Right kidney (tissue), 1 donor: ENCODE measurements at regions not wholly inside any gene's neighbourhood (a gene's known extent, or its start where the extent isn't known, plus 50 kb on each side); places are given as distances from the start of the nearest gene placed in this dataset.
A peak's percentile ranks its signal among the peaks of the same experiment; 100 is the strongest.
"Not testable (repeated sequence)": the region's sequence is repeated elsewhere in the genome, so short reads cannot be mapped to it uniquely, and the experiment has no call there.

Experiments used
- DNase-seq: peaks from one replicate; pipeline ENCODE4 v3.0.0-alpha.2; 2016

DNA sequence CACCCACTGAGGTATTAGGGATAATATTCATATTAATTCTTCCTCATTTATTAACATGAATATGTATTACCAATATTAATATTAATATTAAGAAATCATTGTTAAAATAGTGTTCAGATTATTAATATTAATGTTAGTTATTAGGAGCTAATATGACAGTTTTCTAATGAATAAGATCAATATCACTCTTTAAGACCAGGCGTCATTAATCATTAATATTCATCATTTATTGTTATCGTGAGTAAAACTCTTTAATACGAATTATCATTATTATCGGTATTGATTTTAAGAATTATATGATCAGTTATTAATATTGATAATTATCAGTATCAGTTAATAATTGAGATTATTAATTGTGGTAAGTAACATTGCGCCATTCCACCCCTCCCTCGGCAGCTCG lies 101.0 kb upstream of the HMX1 start:
- DNase-seq, result not testable (repeated sequence)

DNA sequence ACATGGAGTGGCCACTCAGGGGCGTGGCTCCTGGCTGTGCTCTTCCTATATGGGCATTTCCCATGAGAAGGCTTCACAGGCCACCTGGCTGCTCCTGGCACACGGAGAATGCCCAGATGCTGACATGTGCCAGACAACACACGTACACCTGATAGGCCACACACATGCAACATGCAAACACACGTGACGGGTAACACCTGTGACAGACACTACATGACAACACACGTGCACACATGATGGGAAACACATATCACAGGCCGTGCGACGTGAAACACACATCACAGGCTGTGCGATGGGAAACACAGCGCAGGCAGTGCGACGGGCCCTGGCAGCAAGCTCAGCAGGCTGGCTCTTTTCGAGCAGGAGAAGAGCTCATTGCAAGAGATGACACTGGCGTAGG lies 94.3 kb upstream of the HMX1 start:
- DNase-seq, result not testable (repeated sequence)

DNA sequence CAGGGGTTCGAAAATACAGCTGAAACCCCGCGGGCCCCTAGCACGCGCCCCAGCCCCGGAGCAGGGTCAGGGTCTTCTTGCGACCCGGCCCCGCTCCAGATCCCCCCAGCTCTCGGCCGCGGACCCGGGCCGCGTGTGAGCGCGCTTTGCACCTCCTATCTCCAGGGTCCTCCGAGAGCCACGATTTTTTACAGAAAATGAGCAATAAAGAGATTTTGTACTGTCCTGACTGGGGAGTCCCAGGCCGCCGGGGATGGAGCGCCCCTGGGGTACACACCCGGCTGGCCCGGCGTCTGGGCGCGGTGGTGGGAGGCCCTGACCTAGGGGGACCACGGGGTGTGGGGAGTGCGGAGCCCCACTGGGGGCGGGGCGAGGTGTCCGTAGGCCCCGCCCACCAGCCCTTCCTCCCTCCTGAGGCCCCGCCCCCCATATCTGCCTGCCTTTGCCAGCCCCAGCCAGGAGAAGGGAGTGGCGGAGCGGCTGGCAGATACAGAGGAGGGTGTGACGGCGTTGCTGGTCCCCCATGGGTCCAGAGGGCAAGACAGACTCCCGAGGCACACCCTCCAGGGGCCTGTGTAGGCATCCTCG lies 92.7 kb upstream of the HMX1 start:
- not testable (repeated sequence) for DNase-seq

DNA sequence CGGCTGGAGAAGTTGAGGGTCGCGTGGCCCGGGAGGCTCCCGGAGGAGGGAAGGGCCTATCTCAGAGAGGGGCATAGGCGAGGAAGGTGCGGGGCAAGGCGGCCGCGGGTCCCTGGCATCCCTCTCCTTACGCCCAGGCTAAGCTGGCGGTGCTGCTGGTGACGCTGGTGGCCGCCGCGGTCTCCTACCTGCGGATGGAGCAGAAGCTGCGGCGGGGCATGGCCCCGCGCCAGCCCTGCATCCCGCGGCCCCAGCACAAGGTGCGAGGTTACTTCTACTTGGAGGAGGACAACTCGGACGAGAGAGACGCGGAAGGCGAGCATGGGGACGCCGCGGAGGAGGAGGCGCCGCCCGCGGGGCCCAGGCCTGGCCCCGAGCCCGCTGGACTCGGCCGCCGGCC lies 91.9 kb upstream of the HMX1 start:
- DNase-seq, result peak; percentile 44

DNA sequence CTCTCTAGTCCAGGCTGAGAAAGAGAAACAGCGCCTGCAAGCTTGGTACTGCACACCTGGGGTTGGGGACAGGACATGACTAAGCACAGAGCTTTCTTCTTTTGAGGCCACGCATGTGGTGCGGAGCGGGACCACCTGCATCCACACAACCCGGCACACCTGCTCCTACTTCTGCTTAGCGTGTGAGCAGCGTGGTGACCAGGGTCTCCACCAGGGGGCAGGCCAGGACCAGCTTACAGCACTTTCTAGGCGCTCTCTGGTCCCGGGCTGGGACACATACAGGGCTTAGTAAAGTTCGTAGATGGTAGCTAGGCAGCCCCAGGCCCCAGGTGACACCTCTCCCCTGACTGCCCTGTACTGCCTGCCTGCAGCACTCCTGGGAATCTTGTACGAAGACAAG lies 89.7 kb upstream of the HMX1 start:
- DNase-seq, result peak; percentile 32

DNA sequence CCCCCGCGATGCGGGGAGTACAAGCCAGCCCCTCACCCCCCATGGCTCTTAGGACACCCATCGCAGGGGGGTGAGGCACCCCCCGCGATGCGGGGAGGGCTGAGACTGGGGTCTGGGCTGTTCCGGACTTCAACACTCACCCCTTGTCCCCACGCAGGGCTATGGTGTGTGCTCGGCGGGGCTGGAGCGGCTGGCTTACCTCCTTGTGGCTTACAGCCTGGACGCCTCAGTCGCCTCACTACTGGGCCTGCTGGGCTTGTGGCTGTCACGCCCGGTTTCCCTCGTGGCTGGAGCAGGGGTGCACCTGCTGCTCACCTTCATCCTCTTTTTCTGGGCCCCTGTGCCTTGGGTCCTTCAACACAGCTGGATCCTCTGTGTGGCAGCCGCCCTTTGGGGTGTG lies 87.8 kb upstream of the HMX1 start:
- not testable (repeated sequence) for DNase-seq

DNA sequence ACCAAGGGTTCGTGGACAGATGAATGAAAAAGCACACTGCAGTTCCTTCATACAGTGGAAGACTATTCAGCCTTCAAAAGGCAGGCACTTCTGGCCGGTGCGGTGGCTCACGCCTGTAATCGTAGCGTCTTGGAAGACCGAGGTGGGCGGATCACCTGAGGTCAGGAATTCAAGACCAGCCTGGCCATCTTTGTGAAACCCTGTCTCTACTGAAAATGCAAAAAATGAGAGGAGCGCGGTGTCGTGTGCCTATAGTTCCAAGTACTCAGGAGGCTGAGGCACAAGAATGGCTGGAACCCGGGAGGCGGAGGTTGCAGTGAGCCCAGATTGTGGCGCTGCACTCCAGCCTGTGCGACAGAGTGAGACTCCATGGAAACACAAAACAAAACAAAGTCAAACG lies 82.4 kb upstream of the HMX1 start:
- DNase-seq, result not testable (repeated sequence)

DNA sequence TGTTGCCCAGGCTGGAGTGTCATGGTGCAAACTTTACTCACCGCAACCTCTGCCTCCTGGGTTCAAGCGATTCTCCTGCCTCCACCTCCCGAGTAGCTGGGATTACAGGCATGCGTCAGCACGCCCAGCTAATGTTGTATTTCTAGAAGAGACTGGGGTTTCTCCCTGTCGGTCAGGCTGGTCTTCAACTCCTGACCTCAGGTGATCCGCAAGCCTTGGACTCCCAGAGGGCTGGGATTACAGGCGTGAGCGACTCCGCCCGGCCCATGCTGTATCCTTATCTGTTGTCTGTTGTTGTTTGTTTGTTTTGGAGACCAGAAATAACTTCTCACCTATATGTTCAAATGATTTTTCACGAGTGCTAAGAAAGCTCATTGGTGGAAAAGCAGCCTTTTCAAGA lies 81.2 kb upstream of the HMX1 start:
- not testable (repeated sequence) for DNase-seq

DNA sequence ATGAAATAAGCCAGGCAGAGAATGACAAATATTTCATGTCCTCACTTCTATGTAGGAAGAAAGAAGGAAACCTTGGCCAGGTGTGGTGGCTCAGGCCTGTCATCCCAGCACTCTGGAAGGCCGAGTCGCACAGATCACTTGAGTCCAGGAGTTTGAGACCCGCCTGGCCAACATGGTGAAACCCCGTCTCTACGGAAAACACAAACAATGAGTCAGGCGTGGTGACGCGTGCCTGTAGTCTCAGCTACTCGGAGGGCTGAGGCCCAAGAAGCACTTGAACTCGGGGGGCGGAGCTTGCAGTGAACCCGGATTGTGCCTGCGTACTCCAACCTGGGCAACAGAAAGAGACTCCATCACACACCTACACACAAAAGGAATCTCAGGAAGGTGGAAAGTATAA lies 80.5 kb upstream of the HMX1 start:
- not testable (repeated sequence) for DNase-seq

DNA sequence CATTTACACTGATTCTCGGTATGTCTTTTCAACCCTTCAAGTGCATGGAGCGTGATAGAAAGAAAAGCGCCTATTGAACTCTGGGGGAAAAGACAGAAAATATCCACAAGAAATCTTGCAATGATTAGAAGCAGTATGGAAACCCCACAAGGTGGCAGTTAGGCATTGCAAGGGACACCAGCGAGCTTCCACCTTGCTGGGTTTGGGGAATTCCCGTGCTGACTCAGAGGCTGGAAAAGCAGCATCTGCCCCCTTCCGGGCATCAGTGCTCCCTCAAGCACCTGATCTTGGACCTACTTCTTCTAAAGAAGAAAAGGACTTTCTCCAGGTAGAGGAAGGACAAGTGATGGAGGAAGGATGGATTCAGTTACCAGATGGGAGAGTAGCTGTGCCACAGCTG lies 73.9 kb upstream of the HMX1 start:
- not testable (repeated sequence) for DNase-seq

DNA sequence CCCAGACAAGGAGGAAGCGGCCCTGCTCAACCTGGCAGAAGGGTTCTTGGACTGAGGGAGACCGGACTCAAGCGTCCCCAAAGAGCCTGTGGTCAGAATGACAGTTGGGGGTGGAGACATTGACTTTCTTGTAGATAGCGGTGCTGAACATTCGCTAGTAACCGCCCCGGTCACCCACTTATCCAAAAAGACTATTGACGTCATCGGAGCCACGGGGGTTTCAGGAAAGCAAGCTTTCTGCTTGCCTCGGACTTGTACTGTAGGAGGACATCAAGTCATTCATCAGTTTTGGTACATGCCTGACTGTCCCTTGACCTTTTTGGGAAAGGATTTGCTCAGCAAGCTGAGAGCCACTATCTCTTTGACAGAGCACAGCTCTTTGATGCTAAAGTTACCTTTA lies 71.7 kb upstream of the HMX1 start:
- DNase-seq, result not testable (repeated sequence)

DNA sequence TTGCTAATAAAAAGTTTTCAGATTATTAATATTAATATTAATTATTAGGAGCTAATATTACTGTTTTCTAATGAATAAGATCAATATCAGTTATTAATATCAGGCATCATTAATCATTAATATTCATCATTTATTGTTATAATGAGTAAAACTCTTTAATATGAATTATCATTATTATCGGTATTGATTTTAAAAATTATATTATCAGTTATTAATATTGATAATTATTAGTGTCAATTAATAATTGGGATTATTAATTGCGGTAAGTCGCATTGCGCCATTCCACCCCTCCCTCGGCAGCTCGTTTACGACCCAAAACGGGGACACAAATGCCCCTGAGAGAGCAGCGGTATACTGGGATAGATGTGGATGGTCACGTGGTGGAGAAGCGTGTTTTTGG lies 70.4 kb upstream of the HMX1 start:
- not testable (repeated sequence) for DNase-seq

DNA sequence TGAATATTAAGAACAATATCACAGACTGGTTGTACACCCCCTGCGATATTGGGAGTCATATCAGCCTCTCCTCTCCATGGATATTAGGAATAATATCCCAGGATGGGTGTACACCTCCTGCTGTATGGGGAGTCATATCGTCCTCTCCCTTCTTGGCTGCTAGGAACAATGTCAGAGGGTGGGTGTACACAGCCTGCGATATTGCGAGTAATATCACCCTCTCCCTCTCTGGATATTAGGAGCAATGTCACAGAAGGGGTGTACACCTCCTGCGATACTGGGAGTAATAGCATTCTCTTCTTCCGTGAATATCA lies 69.8 kb upstream of the HMX1 start:
- not testable (repeated sequence) for DNase-seq

DNA sequence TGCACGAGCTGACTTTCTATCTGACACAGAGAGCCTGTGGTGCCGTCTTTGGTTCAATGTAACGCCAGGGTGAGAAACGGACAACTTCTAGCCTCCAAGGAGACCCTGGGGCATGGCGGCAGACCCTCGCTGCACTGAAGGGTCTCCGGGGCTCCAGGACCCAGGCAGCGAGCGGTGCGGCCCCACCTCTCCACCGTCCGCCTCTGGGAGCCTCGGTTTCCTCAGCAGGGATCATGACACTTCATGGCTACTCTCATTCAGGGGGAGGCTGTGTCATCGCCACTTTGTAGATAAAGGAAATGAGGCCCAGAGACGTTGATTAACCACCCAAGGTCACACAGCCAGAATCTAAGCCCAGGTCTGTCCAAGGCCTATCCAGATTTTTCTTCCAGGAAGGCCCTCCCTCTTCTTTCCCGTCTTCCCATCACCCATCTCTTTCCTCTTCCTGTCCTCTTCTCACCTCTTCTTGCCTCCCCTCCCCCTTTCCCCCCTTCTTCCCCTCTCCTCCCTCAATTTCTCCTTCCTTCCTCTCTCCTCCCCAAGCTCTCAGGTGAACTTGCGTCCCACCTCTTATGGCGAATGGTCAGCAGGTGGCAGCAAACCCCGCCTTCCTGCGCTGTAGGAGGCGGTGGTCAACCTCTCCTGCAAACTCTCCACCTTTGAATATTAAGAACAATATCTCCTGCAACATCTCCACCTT lies 69.3 kb upstream of the HMX1 start:
- DNase-seq, result peak; percentile 21

DNA sequence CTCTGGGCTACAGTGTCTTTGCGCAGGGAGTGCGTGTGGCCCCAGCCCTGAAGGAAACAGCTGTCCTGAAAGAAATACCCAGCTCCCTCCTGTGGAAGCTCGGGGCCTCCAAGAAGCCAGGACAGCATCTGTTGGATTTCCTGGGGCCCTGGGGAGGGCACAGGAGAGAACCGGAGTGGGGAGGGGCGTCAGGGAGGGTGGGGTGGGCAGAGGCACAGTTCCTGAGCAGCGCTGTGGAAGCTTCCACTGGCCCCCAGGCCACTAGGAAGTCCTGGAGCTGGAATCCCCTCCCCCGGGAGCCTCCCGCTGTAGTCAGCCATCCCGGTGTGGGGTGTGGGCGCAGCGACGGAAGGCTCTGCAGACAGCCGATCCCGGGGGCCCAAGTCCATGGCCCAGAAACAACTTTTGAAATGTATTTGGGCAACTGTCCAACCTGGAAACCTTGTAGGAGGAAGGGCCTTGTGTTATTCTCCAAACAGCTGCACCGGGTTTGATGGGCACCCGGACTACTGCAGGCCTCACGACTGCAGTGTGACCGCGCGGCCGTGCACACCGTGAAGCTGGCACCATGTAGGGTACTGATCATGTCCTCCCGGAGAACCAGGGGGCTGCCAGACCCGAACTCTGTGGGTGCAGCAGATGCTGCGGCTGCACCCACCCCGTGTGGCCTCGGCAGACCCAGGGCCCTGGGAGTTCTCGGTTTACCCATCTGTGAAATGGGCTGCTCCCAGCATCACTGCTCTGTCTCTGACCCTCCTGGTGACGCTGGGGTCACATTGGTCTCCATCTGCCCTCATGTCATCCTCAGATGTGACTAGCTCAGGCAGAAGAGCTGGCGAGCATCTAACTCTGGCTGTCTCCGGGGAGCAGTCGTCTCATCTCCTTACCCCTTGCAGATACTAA lies 68.5 kb upstream of the HMX1 start:
- DNase-seq, result peak; percentile 42

DNA sequence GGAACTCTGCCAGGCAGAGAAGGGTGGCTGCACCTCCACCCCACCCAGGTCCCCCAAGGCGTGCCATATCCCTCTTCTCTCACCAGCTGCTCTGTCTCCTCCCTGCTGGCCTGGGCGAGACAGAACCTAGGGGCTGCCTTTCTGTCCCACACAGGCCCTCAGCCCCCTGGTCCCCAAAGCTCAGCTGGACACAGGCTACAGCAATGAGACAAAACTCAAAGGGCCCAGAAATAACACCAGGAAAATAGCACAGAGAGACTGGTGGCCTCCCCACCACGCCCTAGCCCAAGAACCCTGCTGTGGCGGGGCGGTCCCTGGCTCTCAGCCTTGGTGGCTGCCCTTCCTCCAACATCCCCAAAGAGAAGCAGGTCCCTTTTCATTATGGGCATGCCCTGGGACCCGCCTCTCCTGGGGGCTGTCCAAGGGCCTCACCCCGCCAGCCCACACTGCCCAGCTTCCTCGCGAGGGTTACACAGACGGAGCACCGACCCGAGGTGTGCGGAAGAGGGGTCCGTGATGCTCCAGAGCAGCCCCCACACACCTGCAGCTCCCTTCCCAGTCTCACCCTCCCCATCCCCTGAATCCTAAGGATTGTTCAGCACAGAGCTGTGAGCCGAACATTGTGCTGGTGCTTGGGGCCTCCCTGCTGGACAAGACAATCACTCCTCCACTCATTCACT lies 67.7 kb upstream of the HMX1 start:
- no peak for DNase-seq

DNA sequence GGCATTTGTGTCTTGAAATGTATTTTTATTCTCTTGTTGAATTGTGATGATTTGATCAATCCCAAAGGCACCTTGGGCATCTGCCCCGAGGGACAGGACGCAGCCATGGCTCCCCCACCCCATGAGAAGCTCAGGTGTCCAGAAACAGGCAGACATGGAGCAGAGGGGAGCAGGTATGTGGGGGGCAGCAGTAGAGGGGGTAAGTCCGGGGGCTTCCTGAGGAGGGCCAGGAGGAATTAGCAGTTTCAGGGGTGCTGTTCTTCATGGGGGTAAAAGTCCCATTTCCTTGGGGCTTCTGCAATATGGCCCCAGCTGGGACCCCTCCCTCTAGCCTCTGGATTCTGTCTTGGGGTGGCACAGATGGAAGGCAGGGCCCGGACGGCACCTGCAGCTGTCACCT lies 67.0 kb upstream of the HMX1 start:
- DNase-seq, result no peak

DNA sequence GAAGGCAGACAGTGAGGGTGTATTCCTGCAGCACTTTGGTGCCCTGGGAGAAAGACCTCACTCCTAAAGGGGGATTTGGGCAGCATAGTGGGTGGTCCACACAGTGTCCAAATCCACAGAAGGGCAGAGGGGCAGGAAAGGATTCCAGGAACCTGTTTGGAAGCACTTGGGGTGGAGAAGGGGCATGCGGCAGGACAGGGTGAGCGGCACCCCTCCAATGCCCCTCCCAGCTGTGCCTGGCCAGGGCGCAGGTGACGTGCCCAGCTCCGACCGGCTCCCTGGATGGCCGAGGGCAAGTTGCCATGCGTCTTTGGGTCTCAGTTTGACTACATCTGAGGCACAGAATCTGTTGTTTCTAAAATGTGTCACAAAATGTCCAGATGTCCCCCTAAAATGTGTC lies 66.5 kb upstream of the HMX1 start:
- no peak for DNase-seq

DNA sequence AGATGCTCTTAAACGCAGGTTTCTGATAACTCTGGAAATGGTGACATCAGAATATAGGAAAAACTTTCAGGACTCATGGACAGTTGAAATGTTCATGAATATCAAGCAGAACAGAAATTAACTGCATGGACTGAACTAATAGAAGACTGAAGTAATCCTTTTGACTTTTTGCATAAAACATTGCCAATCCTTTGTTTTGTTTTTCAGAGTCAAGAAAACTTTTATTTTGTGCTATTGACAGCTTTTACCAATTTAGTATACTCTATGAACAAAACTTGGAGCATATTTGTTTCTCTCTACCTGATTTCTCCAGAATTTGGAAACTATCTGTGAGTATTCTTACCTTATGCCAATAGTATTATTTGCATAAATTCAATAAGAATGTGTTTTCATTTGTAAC lies 61.2 kb upstream of the HMX1 start:
- DNase-seq, result no peak

DNA sequence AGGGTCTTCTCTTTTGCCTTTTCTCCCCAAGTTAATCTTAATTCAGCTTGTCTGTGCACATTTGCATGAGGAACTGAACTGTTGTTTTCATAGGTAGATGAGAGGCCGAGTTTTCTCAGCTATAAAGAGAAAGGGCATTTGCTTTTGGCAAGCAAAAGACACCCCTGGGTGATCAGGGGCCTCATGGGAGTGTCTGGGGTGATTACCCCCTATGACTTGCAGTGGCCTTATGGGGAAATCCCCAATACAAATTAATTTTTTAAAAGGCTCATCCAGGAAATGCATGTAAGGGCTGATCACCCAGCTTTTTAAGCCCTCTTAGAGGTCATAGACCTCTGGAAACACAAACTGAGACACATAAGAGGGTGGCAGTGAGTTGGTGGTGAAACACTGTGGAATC lies 56.4 kb upstream of the HMX1 start:
- DNase-seq, result no peak

DNA sequence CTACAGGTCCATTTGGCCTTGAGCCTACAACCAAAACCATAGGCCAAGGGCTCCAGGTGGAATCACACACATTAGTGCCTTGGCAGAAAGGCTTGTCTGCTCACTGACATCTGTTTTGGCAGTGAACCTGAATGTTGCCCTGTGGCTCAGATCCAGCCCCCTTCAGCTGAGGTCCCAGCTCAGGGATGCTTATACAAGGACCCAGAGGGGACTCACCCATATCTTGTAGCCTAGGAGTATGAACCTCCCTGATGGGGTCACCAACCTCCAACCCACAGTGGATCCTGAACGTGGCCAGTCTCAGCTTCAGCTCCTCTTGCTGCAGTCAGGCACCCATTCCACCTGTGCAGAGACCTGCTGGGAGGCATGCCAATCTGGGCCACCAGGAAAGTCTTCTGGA lies 50.8 kb upstream of the HMX1 start:
- DNase-seq, result no peak

DNA sequence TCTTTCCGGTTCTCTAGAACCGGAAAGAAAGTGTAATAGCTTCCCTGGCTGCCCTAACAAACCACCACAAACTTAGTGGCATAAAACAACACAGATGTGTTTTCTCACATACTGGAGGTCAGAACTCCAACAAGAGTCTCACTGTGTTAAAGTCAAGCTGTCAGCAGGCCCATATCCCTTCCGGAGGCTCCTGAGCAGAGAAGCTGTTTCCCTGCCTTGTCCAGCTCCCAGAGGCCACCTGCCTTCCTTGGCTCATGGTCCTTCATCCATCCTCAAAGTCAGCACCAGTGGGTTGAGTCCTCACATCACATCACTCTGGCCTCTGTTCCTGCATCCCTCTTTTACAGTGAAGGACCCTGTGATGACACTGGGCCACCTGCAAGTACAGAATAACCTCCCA lies 49.8 kb upstream of the HMX1 start:
- no peak for DNase-seq
